AG10803 (cell line): ENCODE measurements at regions not wholly inside any gene's neighbourhood (a gene's known extent, or its start where the extent isn't known, plus 50 kb on each side); places are given as distances from the start of the nearest gene placed in this dataset.
A peak's percentile ranks its signal among the peaks of the same experiment; 100 is the strongest.

Experiments used
- DNase-seq: peaks from one replicate; pipeline ENCODE4 v3.0.0; 2010; ENCODE audit warnings: low read depth
- H3K4me3 ChIP-seq: 2 replicates; pipeline ENCODE4 v1.5.1; 2011; ENCODE audit warnings: mild to moderate bottlenecking, low read length, control low read depth
- CTCF ChIP-seq: conservative IDR thresholded peaks from 2 replicates; pipeline ENCODE4 v1.5.1; 2011; ENCODE audit warnings: mild to moderate bottlenecking, low read length, control low read depth, inconsistent platforms

GRCh38 chr1:60906526-60906925 is 175.8 kb upstream of the NFIA start:
- DNase-seq = no peak
- no peak for TF ChIP-seq CTCF
- H3K4me3 ChIP-seq = no peak overlapping the region

DNA sequence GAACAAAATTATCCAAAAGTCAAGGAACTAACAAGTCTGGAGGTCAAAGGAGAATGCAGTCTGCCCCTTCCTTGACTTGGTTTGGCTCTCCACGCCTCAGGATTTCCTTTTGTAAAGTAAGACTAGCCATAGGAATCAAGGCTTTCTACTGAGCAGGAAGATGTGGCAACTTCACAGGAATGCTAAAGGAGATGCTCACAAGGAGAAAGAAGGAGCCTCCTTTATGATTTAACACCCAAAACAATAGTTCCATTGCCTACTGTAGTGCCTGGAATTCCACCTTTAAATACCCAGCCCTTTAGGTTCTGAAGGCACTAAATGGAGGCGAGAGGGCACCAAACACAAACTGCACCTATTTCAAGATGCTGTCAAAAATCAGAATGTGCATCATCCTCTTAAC is 176.3 kb upstream of the NFIA start:
- no peak for TF ChIP-seq CTCF
- DNase-seq = no peak
- no peak overlapping the region for H3K4me3 ChIP-seq

DNA sequence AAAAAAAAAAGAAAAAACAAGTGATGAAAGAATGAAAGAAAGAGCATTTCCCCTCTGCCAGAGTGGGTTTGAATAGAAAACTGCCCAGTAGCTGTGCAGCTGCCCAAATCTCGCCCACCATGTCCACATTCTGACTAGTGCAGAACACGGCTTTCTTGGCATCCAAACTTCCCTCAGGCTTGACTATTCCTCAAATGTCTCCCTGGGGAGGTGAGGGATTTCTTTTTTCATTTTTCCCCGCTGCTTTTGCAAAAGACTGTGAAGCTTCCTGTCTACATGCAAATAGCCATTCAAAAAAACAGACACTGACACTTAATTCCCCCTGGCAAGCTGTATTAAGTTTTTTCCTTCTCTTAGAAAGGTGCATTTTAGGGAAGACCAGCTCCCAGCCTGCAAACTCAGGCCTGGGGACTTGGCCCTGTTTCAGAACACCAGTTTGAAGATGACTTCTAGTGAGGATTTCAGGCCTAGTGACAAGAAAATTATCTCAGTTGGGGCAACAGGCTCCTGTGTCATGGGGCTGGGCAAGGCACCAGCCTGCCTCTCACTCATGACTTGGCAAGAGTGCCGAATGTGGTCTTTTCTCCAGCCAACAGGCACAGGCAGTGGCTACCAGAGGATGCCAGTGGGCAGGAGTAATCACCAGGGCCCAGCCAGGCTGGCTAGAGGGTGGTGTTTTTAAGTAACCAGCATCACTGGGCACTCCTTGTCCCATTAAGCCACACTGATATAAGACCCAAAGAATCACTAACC is 178.1 kb upstream of the NFIA start:
- no peak for TF ChIP-seq CTCF
- no peak overlapping the region for H3K4me3 ChIP-seq
- DNase-seq = peak; percentile 65

DNA sequence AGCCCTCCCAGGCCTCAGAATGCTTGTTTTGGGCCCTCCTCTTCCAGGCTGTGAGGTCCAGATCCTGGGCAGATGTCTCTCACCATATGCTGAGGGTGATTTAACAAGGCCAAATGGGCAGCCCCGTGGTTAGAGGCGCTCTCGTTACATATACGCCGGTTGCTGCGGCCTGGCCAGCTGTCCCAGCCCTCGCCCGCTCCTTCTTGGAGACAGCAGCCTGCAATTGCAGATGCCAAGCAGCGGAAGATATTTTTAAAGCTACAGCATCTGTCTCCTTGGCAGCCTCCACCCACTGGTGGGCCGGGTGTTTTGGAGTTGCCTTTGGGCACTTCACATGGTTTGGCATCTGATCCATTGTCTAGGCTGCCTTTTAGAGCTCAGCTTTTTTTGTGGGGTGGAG is 178.8 kb upstream of the NFIA start:
- DNase-seq = peak; percentile 69
- no peak overlapping the region for H3K4me3 ChIP-seq
- no peak for TF ChIP-seq CTCF

DNA sequence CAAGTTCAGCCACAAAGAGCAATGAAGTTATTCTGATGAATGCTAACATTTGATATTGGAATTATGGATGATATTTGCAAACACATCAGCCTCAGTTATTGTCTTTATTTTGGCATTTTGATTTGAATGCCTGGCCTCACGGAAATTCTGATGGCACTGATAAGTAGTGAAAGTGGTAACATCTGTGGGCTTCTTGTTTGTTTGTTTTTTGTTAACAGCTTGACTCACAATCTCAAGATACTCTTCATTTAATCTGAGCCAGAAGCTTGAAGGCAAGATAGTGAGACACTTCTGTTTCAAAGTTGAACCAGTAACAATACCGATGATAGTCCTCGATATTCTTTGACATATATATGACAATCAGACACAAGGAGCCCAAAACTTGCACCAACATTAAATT is 182.9 kb upstream of the NFIA start:
- DNase-seq = no peak
- no peak for TF ChIP-seq CTCF
- no peak overlapping the region for H3K4me3 ChIP-seq

GRCh38 chr1:60898987-60899386 is 183.4 kb upstream of the NFIA start:
- no peak overlapping the region for H3K4me3 ChIP-seq
- no peak for DNase-seq
- TF ChIP-seq CTCF = no peak

DNA sequence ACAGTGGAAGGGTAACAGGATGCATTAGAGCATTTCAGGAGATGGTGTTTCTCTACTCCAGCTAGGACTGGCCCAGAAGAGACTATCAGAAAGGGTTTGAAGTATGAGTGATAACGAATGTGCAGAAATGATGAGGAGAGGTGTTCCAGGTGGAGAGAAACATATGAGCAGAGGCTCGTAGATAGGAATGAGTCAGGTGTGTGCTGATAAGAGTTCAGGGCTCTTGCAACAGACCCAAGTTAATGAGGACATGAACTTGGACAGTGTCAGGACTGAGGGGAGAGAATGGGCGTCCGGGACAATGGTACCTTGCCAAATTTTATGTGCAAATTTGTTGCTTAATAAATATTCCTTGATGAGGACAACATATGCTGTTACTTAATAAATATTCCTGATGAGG is 183.9 kb upstream of the NFIA start:
- H3K4me3 ChIP-seq = no peak overlapping the region
- TF ChIP-seq CTCF = no peak
- no peak for DNase-seq
